GM13977 (cell line): ENCODE measurements at regions not wholly inside any gene's neighbourhood (a gene's known extent, or its start where the extent isn't known, plus 50 kb on each side); places are given as distances from the start of the nearest gene placed in this dataset.

Experiments used
- DNase-seq: peaks from one replicate; pipeline ENCODE4 v3.0.0; 2012; ENCODE audit warnings: low spot score
- in situ Hi-C: fragments of 300-500 bp; cut with MboI; formaldehyde crosslinking; loops from one replicate; pipeline ENCODE4 v1.12.0; 2022; ENCODE audit warnings: low sequenced_read_pairs, low pct_unique_long_range_greater_than_20kb, mixed read lengths, inconsistent platforms; ENCODE audit not compliant: unreplicated experiment
- TF ChIP-seq, protein P1 (sequence below): IDR thresholded peaks from 2 replicates; pipeline ENCODE4 v1.5.1; 2012; ENCODE audit warnings: mild to moderate bottlenecking, control low read depth; ENCODE audit not compliant: insufficient read depth; ENCODE audit errors: extremely low read depth, missing control alignments

- no peak for DNase-seq
- in situ Hi-C loops: no loop called here
- TF ChIP-seq, protein P1, sequence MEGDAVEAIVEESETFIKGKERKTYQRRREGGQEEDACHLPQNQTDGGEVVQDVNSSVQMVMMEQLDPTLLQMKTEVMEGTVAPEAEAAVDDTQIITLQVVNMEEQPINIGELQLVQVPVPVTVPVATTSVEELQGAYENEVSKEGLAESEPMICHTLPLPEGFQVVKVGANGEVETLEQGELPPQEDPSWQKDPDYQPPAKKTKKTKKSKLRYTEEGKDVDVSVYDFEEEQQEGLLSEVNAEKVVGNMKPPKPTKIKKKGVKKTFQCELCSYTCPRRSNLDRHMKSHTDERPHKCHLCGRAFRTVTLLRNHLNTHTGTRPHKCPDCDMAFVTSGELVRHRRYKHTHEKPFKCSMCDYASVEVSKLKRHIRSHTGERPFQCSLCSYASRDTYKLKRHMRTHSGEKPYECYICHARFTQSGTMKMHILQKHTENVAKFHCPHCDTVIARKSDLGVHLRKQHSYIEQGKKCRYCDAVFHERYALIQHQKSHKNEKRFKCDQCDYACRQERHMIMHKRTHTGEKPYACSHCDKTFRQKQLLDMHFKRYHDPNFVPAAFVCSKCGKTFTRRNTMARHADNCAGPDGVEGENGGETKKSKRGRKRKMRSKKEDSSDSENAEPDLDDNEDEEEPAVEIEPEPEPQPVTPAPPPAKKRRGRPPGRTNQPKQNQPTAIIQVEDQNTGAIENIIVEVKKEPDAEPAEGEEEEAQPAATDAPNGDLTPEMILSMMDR: no peak
Measured at GRCh38 chr18:22283397-22283796, 114.0 kb downstream of the GATA6 start.

- in situ Hi-C loops: no loop called here
- DNase-seq: no peak
- TF ChIP-seq, protein P1: no peak
Measured at GRCh38 chr18:22283116-22283395, 113.7 kb downstream of the GATA6 start.

DNA sequence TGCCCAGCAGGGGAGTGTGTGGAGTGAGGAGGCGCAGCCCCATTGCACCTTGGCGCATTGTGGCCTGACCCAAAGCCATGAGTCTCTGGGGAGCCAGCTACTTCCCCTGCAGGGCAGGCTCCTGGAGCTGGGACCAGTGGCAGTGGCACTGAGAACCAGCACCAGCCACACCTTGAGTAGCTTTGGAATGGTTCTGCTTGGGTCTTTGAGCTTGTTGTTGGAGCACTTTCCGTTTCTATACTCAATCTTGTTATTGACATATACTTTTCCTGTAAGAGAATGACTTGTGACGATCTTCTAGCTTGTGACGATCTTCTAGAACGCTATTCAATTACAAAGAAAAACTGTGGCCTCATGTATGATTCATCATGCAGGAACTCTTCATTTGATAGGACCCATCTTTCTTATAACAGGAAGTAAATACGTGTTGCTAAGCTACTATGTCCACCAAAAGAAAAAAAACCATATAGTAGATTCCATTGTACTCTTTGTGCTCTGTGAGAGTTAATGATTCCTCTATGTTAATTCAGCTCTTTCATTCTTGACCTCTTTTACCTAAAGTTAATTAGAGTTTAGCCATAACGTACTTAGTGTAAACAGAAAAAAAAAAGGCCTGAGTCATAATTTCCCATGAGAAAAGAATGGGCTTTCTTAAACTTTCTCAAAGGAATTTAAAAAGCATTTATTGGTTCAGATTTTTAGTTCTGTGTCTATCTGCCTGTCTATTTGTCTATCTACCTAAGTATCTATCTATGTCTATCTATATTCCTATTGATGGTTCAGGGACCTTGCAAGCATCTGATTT, 113.1 kb downstream of the GATA6 start:
- TF ChIP-seq, protein P1: no peak
- DNase-seq: no peak
- in situ Hi-C loops: no loop called here

DNA sequence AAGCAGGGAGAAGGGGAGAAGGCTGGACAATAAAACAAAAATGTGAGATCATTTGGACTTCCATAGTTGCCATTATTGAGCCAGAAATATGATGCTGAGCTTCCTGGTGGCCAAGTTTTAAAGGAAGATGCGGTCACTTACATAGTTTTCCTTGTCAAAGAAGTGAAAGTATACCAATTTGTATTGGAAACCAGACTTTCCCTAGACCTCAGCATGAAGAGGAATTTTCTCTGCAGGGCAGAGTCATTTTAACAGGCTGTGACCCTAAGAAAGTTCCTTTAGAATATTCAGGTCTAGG, 111.0 kb downstream of the GATA6 start:
- no peak for DNase-seq
- in situ Hi-C loops: no loop called here
- TF ChIP-seq, protein P1: no peak

DNA sequence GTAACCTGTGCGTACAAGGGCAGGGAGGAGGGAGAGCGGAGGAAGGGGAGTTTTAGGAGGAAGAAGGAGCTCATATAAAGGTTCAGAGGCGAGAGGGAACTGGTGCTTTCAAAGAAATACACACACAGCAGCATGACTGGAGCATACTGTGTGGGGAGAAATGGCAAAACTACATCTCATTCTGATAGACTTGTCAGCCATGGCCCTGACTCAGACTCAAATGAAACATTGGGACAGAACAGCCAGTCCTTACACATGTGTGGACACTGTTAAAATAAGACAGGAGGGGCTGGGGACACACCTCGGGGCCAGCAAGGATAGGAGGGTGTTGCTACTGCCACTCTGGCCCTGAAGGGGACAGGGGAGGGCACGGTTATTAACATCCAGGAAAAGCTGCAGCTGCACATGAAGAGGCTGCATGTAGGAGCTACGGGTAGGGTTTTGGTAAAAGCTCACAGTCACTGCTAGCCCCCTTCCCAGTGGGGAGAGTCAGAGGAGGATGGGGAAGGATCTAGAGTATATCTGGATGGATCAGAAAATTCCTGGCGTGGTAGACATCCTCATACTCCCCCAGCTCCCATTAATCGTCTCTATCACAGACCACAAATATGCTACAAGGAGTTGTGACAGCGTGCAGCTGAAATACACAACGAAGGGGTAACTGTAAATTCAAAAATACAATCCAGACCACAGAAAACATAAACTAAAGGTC, 110.5 kb downstream of the GATA6 start:
- TF ChIP-seq, protein P1: no peak
- no peak for DNase-seq
- in situ Hi-C loops: no loop called here

DNA sequence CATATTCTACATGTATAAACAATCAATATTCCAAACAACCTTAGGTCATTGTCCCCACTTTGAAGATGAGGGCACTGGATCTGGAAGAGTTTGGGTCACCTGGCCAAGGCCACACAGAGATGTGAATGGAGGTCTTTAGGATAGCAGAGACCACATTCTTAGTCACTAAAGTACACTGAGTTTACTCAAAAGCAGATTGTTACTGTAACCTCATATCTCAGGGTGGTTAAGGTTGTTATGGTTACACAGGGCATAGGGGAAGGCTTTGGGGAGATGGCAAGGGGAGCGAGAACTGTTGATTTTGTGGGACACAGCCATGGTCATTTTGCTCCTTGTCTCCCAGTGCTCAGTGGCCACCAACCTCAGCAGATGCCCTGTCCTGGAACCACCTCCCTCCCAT, 109.4 kb downstream of the GATA6 start:
- DNase-seq: no peak
- in situ Hi-C loops: no loop called here
- TF ChIP-seq, protein P1: no peak

DNA sequence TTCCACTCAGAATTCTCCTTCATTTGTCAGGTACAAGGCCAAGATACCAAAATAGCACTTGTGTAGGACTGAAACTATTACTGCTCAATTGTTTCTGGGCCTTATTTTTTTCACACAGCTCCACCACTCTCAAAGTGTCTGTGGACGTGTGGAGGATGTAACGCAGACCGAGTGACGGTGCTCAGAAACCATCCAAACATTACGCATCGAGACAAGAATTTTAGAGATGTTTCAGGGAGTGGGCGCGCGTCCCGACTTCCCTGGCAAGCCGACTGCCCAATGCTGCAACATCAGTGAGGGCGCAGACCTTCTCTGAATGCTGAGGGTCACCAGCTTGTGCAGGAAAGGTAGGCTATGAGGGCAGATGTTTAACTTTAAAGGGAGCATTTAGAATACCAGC, 108.4 kb downstream of the GATA6 start:
- TF ChIP-seq, protein P1: no peak
- no peak for DNase-seq
- in situ Hi-C loops: no loop called here
